HT1080 (cell line): ENCODE measurements at regions not wholly inside any gene's neighbourhood (a gene's known extent, or its start where the extent isn't known, plus 50 kb on each side); places are given as distances from the start of the nearest gene placed in this dataset.

Source experiments
- DNase-seq: peaks from one replicate; pipeline ENCODE4 v3.0.0-alpha.2; 2015; ENCODE audit warnings: low read depth

DNA sequence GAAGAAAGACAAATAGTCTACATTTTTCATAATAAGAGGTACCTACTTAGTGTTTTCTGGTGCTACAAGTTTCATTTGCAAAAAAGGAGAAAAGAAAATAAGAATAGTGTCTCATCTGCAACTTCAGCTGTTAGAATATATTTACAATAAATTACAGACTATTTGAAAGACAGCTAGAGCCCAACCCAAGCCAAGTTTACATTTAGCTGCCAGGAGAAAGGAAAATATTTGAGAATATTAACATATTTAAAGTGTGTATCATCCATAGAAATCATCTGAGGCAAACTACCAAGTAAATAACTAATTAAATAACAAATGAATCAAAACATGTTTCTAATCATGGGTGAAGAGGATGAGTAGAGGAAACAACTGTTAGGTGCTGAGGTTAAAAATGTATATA is 209.2 kb upstream of the ZSWIM2 start:
- DNase-seq = no peak

DNA sequence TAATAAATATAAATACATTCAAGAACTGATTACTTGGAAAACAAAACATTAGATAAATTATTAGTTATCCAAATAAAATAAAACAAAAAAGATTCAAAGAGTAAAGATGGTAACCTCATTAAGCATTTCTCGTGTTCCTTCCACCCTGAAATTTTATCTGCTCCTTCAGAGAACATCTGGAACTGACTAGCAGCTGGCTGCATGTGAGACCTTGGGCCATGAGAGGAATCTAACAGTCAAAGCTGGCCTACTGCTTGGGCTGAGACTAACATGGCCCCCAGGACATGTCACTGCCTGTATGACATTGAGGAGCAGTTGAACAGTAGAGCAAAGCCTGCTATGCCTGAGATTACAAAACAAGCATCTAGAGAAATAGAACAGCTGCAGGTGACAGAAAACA is 208.5 kb upstream of the ZSWIM2 start:
- DNase-seq = no peak

DNA sequence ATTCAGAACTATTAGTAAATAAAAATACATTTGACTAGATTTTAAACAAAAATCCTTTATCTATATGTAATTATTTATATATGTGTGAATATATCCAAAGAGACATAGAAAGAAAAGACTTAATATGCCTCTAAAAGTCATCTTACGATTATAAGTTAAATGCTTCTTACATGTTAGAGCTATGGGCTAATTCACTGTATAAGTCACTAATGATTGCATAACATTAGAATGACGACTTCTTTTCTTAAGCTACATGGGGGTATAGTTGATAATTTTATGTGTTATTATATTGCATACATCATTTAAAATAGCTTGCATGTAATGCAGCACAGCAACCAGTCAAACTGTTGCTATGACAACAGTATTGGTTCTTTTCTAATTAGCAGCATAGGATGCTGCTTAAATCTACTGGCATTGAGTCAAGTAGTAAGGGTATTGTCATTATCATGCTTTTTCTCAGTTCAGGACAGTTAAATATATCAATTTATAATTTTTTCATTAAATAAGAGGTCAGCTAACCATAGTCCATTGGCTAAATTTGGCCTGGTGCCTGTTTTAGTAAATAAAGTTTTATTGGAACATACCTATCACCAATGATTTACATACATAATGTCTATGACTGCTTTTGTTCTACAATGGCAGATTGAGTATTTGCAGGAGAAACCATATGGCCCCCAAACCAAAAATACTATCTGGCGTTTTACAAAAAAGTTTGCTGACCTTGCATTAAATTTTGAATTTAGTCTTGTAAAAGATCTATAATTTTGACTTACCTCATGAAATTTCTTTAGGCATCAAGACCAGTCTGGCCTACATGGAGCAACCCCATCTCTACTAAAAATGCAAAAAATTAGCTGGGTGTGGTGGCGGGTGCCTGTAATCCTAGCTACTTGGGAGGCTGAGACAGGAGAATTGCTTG is 207.7 kb upstream of the ZSWIM2 start:
- no peak for DNase-seq

- DNase-seq = no peak
Observed at GRCh38 chr2:187055463-187055862, 206.5 kb upstream of the ZSWIM2 start.

DNA sequence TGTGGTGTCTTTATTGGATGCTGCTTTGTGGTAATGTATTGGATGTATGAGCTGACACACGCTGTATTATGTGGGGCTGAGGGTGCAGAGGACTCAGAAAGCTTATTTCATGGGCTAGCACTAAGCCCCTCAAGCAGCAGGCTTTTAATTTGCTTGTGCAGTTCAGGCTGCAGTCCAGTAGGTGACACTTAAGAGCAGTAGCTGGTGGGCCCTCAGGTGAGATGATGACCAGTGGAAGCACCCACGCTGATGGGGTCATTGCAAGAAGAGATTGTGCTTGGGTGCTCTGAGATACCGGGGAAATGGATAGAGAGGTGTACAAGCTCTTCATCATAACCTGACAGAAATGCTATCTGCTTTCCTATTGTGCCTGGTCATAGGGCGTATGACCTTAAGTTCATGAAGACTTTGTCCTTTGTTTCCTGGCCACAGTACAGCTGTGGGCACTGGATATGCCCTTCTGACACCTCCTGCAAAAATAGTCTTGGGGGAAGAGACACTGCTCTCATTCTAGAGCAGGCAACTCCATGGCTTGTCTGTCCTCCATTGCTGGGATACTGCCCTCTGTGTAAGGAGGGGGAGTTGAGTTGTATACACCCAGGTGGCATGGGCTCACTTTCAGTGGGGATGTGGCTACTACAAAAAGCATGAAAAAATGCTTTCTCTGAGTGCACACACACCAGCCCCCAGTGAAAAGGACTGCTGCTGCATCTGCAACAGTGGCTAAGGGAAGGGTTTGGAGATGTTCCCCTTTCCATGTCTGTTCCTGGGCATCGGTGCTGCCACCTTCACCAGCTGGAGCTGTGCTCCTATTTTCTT is 205.7 kb upstream of the ZSWIM2 start:
- no peak for DNase-seq

GRCh38 chr2:187051350-187051749 is 202.4 kb upstream of the ZSWIM2 start:
- no peak for DNase-seq

DNA sequence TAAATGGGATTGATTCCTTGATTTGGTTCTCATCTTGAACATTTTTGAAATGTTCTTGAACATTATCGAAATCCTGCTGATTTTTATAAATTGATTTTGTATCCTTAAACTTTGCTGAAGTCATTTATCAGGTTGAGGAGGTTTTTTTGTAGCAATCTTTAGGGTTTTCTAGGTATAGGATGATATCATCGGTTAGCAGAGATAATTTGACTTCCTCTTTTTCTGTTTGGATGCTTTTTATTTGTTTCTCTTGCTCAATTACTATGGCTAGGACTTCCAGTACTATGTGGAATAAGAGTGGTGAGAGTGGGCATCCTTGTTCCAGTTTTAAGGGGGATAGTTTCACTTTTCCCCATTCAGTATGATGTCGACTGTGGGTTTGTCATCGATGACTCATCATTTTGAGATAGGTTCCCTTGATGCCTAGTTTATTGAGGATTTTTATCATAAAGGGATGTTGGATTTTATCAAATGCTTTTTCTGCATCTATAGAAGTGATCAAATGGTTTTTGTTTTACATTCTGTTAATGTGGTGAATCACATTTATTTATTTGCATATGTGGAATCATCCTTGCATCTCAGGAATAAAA is 201.5 kb upstream of the ZSWIM2 start:
- peak; percentile 32 for DNase-seq

- peak; percentile 44 for DNase-seq
Observed at GRCh38 chr2:187037310-187037709, 188.3 kb upstream of the ZSWIM2 start.

- peak; percentile 8 for DNase-seq
Observed at GRCh38 chr2:187034434-187034833, 185.5 kb upstream of the ZSWIM2 start.

- no peak for DNase-seq
Observed at GRCh38 chr2:187024739-187025138, 175.8 kb upstream of the ZSWIM2 start.

- DNase-seq = peak; percentile 35
Observed at GRCh38 chr2:187023996-187024395, 175.0 kb upstream of the ZSWIM2 start.

- no peak for DNase-seq
Observed at GRCh38 chr2:187017438-187017837, 168.5 kb upstream of the ZSWIM2 start.

DNA sequence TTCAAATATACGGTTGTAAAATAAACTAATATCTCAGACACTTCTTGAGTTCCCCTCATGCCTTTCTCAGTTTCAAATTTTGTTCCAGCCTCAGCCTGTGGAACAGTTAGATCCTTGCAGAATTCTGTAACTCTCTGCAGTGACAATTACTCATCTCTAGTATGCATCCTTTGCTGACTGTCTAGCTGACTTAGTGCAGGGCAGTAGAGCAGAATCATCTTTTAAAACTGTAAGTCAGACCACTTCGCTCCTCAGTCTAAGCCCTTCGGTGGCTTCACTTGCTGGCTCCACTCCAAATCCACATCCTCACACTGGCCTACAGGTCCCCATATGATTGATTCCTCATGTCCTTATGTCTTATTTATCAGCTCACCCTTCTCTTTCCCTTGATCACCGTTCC is 164.1 kb upstream of the ZSWIM2 start:
- peak; percentile 25 for DNase-seq

- no peak for DNase-seq
Observed at GRCh38 chr2:187011206-187011832, 162.3 kb upstream of the ZSWIM2 start.

GRCh38 chr2:187009483-187010239 is 160.7 kb upstream of the ZSWIM2 start:
- no peak for DNase-seq

- DNase-seq = peak; percentile 34
Observed at GRCh38 chr2:187008111-187008510, 159.1 kb upstream of the ZSWIM2 start.

GRCh38 chr2:187003611-187004010 is 154.6 kb upstream of the ZSWIM2 start:
- no peak for DNase-seq

DNA sequence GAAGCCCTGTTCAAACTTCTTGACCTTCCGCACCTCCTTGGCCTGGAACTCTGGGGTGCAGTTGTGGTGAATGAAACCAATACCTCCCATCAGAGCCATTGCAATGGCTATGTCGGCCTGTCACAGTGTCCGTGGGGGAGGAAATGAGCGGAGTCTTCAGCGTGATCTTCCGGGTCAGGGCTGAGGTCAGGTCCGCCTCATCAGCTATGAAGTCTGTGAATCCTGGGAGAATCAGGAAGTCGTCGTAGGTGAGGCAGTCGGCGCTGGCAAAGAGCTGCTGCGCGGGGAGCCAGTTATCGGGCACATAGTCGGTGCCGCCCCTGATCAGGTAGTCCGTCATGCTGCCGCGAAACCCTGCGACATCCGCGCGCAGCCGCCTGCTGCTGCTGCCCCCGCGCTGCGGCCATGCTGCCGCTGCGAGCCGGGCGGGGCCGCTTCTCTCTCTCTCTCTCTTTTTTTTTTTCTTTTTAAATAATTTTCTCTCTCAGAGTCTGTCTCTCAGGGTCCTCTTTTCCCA is 154.1 kb upstream of the ZSWIM2 start:
- no peak for DNase-seq

DNA sequence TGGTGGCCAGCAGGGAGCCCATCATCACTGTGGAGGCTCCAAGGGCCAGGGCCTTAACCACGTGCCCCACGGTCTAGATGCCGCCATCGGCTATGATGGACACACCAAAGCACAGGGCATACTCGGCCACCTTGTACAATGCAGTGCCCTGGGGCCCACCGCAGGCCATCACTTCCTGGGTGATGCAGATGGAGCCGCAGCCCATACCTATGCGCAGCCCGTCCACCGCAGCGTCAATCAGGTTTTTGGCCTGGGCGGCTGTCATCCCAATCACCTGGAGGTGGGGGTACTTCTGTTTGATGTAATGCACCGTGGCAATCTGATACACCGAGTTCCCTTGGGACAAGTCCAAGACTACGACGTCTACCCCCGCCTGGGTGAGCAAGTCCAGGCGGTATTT is 153.3 kb upstream of the ZSWIM2 start:
- DNase-seq = no peak

GRCh38 chr2:187001248-187001647 is 152.3 kb upstream of the ZSWIM2 start:
- DNase-seq = no peak

DNA sequence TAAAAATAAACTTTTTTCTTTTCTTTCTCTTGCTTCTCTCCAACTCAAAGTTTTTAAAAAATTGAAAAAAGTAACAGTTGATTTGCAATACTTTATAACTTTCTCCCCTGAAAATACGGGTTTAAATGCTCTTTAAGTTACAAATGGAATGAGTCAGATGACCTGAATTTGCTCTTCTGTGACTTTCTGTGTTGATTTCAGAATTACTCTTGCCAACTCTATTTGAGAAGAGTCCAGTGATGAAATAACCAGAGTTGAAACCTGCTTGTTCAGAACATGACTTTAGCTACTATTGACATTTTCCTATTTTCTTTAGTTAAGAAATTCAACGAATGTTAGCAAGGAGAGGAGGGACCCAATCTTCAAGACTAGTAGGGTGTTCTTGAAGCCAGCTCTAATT is 146.1 kb upstream of the ZSWIM2 start:
- peak; percentile 30 for DNase-seq
